GM18508 (cell line): ENCODE measurements at regions not wholly inside any gene's neighbourhood (a gene's known extent, or its start where the extent isn't known, plus 50 kb on each side); places are given as distances from the start of the nearest gene placed in this dataset.

Experiments
- ATAC-seq: cut with Tn5 transposase; IDR thresholded peaks from one replicate; pipeline ENCODE4 v1.9.1; 2021; ENCODE audit warnings: moderate number of reproducible peaks; ENCODE audit not compliant: insufficient read depth, unreplicated experiment

DNA sequence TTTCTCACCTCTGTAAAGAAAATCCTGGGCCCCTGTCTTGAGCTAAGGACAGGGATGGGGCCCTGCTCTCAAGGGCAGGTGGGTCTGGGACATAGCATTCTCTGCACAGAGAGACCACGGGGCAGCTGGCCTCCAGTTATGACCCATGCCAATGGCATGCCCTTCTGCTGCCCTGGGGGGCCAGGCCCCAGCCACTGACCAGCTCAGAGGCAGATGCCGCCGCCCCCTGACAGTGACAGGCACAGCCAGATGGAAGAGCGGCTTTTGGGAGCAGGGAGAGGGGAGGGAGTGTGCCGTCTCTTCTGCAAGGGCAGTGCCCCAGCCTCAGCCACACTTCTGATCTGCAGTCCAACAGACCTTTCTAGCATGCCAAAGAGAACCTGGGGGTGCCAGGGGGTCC lies 114.8 kb upstream of the NAV2 start:
- no peak for ATAC-seq

DNA sequence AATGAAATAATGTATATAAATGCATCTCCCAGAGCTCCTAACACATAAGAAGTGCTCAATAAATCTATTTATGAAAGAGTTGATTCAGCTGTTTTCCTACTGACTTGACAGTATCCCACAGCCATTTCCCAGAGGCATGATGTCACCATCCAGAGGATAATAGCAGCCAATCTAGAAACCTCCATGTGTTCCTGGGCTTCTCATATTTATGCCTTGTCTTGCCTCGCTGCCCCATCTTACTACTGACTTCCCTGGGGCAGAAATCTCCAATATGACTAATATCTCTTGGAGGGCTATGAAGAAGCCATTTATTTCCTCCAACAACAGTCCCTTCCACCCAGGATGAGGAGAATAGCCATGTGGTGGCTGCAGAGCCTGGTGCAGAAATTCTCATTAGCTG lies 115.4 kb upstream of the NAV2 start:
- ATAC-seq = no peak

- no peak for ATAC-seq
Observed at GRCh38 chr11:19595840-19596751, 116.5 kb upstream of the NAV2 start.

DNA sequence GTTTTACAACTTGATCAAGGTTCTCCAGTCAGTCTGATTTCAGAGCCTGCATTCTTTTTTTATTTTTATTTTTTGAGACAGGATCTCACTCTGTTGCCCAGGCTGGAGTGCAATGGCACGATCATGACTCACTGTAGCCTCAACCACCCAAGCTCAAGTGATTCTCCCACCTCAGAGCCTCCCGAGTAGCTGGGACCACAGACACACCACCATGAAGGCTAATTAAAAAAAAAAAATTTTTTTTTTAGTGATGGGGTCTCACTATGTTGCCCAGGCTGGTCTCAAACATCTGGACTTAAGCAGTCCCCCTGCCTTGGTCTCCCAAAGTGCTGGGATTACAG lies 117.2 kb upstream of the NAV2 start:
- ATAC-seq = no peak

- no peak for ATAC-seq
Observed at GRCh38 chr11:19594326-19594725, 118.3 kb upstream of the NAV2 start.

GRCh38 chr11:19592842-19593241 lies 119.8 kb upstream of the NAV2 start:
- ATAC-seq = no peak

DNA sequence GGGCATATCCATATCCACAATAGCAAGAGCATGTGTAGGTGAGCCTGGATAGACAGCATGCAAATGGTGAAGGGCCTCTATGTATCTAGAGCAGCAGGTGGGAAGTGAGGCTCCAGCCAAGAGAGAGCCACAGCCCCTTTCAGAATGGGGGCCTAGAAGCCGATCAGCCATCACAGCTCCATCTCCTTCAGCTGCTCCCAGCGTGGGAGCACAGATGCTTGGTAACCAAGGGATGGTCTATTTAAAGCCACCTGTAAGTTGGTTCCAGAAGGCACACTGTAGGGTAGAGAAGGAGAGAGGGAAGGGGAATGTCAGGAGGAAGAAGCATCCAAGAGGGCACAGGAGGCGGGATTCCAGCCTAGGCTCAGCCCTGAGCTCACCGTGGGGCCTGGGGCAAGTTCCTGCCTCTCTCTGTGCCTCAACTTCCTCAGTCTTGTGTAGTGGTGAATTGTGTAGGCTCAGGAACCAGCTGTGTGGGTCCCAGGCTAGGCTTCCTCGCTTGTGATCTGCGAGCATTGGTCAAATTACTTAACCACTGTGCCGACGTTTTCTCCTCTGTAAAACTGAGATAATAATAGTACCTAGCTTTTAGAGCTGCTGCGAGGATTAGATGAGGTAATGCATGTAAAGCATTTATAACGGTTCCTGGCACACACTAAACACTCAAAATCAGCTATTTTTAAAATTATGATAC lies 122.9 kb upstream of the NAV2 start:
- no peak for ATAC-seq

DNA sequence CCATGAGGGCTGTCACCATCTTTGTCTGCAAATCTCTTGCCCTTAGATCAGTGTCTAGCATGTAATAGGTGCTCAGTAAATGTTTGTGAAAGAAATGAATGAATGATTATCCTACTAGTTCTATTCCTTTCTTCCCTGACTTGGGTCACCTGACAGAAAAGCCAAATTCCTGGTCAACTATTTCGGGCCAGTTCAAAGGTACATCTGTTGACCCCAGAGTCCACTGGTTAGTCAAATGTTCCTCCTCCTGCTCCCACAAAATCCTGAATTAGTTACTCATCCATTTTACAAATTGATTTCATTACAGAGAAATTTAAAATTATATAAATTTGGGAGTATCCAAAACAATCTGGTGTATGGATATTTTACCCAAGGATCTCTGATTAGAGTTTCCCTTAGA lies 124.7 kb upstream of the NAV2 start:
- ATAC-seq = no peak

DNA sequence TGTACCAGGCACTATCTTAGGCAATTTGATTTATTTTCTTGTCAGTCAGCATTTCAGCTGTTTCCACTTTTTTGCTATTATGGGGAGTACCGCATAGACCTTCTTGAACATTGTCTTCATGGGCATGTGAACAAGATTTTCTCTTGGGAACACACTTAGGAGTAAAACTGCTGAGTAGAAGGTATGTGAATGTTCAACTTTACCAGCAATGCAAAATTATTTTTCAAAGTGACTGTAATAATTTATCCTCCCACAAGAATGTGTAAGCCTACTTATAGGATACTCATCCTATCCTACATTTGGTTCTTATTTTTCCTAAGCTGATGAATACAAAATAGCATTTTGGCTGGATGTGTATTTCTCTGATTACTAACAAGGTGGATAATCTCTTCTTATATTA lies 132.0 kb upstream of the NAV2 start:
- ATAC-seq = no peak

DNA sequence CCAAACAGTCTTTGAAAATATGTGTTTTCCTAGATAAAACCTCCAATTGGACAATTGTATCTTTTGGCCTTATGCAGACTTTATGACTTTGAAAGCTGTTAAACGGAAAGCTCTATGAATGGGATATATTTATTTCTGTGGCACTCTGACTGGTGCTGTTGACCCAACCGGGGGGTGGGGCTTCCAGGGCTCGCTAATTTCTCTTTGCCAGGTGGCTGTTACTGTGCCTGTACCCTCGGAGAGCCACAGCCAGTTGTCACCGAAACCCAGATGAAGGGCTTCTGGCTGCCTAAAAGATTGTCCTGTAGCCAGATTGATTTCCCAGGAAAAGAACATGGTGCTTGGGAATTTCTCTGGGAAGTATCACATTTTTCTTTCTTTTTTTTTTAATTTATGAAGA lies 132.7 kb upstream of the NAV2 start:
- ATAC-seq = no peak

GRCh38 chr11:19578871-19579270 lies 133.8 kb upstream of the NAV2 start:
- ATAC-seq = no peak

GRCh38 chr11:19577976-19578619 lies 134.5 kb upstream of the NAV2 start:
- ATAC-seq = no peak

DNA sequence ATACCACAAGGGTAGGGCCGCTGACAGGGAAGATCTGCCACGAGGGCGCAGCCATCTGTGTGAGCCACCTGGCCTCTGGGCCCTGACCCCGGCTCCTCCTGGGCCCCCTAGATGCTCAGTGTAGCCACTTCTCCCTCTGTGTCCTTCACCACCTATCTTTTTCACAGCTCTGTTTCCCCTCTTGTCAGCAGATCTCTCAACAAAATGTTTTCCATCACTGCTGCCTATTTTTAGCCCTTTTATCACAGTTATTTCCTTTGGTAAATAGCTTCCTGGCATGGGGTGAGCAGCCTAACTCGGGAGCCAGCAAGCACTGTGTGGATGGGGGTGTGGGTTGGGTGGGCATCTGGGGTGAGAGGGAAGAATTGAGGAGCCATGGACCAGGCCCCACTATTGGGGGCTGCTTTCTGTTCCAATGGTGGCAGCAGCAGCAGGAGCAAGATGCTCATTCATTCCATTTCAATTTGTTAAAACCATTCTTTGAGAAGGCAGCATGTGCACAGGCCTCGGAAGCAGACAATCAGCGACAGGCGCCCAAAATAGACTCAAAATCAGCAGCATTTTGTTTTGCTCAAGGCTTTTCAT lies 135.2 kb upstream of the NAV2 start:
- ATAC-seq = no peak

GRCh38 chr11:19576903-19577302 lies 135.7 kb upstream of the NAV2 start:
- ATAC-seq = no peak

GRCh38 chr11:19576054-19576453 lies 136.6 kb upstream of the NAV2 start:
- ATAC-seq = no peak

DNA sequence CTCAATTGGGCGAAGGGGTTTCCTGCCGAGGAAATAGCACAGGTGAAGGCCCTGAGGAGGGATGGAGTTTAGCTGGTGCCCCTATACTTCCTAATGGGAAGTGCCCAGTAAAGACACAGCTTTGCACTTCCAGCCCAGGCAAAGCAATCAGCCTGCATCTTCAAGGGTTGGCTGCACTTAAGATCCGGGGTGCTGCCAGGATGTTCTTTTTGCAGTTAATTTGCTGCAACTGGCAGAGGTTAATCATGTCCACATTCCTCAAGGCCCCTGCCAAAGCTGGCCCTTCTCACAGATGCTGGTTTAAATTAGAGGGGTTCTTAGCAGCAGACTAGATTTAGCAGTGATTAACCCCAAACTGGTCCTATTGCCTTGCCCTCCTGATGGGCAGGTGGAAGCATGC lies 137.7 kb upstream of the NAV2 start:
- no peak for ATAC-seq

DNA sequence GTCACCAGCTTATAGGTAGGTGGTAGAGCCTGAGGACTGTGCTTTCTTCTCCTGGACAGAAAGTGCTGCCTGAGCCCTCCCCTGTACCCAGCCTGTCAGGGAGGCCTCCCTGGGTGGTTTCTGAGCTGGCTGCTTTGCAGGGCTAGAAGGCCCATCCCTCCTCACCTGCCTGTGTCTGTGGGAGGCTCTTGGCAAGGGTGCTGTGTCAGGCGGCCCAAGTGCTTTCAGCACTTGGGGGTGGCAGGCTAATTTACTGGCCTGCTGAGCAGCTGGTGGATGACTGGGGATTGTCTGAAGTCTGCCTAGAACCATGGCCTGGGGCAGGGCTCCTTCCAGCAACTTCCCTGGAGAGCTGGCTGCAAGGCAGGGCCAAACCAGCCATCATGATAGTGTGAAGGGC lies 139.0 kb upstream of the NAV2 start:
- ATAC-seq = no peak

DNA sequence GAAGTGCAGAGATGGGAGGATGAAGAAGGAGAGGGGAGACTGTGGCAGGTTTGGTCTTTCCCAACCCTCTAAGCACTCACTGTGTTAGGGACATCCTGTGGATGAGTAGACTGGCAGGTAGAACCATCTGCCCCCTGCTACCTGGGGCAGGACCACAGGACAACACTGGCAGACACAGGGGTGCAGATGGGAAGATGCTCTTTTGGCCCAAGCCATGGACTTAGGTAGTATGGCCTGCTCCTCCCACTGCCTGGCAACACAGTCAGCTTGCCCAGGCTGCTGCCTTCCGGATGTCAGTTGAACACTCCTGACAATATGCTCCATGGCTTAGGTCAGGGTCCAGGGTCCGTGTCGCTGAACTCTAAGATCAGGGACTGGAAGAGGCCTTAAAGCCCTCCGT lies 140.7 kb upstream of the NAV2 start:
- no peak for ATAC-seq

DNA sequence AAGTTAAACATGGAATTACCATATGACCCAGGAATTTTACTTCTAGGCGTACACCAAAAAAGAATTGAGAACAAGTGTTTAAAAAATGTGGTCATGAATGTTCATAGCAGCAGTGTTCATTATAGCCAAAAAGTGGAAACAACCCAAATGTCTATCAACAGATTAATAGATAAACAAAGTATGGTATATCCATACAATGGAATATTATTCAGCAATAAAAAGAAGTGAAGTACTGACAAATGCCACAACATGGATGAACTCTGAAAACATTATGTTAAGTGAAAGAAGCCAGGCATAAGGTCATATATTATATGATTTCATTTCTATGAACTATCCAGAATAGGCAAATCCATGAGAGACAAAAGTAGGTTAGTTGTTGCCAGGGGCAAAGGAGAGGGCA lies 141.7 kb upstream of the NAV2 start:
- ATAC-seq = no peak

DNA sequence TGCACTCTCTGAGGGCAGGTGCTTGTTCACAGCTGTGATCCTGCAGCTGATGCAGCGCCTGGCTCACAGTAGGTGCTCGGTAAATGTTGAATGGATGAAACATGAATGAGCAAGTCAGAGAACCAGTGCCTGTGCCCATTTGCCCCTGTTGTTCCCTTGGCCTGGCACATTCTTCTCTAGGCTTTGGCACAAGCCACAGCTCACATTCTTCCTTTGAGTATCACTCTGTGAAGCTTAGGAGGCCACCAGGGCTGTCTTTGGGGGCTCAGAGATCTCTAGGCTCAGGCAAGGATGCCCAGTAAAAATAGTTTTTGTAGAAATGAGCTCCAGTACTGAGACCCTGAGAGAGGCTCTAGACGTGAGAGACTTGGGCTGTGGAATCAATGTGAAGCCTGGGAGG lies 144.6 kb upstream of the NAV2 start:
- ATAC-seq = no peak
